ENCODE measurements at regions not wholly inside any gene's neighbourhood (a gene's known extent, or its start where the extent isn't known, plus 50 kb on each side); places are given as distances from the start of the nearest gene placed in this dataset.

GRCh38 chr10:78188446-78188845, 154.8 kb downstream of the RPS24 start:
- DNase-seq, result no peak

- no peak for DNase-seq
These were observed 156.6 kb downstream of the RPS24 start for GRCh38 chr10:78190051-78190825.

- DNase-seq, result no peak
These were observed 157.6 kb downstream of the RPS24 start for GRCh38 chr10:78191301-78191700.

- DNase-seq, result no peak
These were observed 159.5 kb downstream of the RPS24 start for GRCh38 chr10:78193189-78193588.

- DNase-seq, result no peak
These were observed 160.4 kb downstream of the RPS24 start for GRCh38 chr10:78194050-78194449.

DNA sequence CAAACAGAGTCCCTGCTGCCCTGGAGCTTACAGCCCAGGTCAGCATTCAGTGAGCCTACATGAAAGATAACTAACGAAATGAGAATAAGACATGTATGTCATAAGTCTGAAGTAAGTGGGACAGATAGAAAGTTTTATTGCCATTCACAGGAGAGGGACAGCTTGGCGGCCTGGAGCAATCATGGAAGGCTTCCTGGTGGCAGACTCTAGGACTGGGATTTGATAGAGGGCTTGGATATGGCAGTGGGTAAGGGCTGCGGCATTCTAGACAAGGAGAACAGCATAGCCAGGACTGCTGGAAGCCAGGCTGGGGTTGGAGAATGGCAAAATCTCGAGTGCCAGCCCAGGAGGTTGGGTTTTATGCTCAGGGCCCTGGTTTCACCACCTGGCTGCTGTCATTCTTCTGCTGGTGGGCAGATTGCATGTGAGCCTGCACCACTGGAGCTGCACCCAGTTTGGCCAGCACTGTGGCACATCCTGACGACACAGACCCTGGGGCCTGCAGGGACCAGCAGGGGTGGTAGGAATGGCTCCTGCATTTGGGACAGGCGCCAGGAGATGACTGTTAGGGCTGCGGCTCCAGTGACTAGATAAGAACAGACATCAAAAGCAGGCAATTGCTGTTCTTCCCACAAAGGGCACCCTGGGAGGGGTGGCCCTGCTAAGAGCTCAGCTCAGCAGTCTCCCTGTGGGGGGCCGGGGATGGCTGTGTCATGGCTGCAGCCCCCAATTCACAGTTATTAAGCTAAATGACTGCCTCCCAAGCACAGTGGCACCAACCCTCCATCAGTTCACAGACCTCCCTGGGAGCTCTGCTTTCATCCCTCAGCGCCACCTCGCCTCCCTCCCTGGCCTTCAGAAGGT, 161.1 kb downstream of the RPS24 start:
- no peak for DNase-seq

GRCh38 chr10:78196396-78196795, 162.7 kb downstream of the RPS24 start:
- no peak for DNase-seq

- DNase-seq, result no peak
These were observed 163.3 kb downstream of the RPS24 start for GRCh38 chr10:78196964-78197363.

GRCh38 chr10:78197628-78198272, 164.1 kb downstream of the RPS24 start:
- DNase-seq, result no peak

GRCh38 chr10:78199005-78199725, 165.5 kb downstream of the RPS24 start:
- DNase-seq, result no peak

GRCh38 chr10:78199759-78200158, 166.1 kb downstream of the RPS24 start:
- no peak for DNase-seq

DNA sequence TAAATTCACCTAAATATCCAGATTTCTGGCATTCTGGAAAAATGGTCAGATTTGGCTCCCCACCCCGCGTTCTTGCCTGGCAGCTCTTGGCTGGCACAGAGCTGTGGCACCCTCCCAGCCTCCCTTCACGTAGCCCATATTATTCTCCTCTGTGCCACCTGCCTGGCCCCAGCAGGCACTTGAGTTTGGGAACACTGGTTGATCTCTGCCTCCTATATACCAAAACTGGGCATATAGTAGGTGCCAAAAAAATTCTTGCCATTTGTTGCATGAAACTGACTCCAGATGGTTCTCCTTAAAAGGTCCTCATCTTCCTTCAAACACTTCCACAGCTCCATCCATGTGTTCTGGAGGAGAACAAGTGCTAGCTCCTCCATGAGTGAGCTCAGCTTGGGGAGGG, 167.0 kb downstream of the RPS24 start:
- no peak for DNase-seq

DNA sequence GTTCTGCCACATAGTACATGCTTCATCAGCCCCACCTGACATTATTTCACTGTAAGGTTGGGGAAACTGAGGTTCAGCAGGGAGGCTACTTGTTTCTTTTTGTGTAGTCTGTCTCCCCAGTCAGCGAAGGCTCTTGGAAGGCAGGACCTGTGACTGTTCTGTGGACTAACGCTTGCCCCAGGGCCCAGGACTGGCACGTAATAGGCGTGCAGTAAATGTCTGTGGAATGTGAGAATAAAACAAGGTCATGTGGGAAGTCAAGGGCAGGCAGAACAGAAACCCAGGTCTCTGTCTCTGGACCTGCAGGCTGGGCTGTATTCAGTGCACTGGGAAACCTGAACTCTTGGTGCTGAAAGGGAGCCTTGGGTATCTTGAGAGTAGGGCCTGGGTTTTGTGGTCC, 168.7 kb downstream of the RPS24 start:
- no peak for DNase-seq

GRCh38 chr10:78203915-78204818, 170.5 kb downstream of the RPS24 start:
- DNase-seq, result no peak

DNA sequence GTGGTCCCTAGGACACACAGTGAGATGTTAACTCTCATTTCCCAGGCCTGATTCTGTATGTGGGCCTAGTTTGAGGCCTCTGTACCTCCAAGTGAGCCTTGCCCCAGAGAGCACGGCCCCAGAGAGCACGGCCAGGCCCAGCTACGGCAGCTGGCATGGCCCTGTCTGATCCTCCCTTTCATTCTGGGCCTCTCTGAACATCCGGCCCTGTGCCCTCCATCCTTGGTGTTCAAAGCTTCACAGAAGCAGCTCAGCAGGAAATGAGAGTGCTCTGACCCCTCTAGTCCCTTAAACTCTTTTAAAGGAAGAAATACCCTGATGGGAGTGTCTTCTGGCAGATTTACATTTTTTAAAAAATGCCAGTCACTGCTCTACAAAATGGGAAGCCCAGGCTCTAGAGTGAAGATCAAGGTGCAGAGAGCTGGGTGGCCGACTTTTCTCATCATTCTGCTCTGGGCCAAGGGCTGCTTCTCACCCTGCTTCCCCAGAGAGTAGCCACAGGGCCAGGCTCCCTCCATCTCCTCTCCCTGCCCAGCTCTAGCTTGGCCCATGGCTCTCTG, 171.9 kb downstream of the RPS24 start:
- no peak for DNase-seq

DNA sequence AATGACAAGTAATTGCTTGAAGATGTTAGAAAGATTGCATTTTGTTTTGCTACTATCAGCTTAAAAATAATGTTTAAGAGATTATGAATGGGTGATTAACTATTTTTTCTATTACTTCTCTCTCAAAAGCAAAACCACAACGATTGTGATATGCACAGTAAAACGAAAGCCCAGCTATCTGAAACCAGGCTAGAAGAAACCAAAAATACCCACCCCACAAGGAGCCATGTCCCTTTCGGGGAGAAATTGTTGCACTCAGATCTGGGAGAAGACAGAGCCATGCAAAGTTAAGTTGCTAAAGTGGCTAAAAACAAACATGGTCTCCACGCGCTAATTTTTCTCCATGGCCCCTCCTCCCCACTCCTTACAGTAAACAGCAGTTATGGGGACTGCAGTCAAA, 173.6 kb downstream of the RPS24 start:
- DNase-seq, result no peak

- no peak for DNase-seq
These were observed 174.1 kb downstream of the RPS24 start for GRCh38 chr10:78207776-78208175.

DNA sequence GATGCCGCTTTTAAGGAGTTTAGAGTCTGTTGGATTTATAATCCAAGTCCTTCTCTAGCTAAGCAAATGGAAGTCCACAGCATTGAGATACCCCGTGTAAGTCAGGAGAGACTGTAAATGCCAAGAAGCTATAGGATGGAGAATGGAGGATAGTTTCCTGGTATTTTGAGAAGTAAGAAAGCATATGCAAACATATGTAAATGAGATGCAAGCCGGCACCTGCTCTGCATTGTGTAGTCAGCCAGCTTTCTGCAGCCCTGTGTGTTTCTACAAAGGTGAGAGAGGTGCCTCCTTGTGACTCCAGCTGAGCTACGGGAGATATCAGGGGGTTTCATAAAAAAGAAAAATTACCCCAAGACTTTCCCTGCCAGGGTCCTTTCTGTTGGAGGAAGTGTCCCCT, 176.3 kb downstream of the RPS24 start:
- no peak for DNase-seq

- no peak for DNase-seq
These were observed 176.9 kb downstream of the RPS24 start for GRCh38 chr10:78210548-78210947.

DNA sequence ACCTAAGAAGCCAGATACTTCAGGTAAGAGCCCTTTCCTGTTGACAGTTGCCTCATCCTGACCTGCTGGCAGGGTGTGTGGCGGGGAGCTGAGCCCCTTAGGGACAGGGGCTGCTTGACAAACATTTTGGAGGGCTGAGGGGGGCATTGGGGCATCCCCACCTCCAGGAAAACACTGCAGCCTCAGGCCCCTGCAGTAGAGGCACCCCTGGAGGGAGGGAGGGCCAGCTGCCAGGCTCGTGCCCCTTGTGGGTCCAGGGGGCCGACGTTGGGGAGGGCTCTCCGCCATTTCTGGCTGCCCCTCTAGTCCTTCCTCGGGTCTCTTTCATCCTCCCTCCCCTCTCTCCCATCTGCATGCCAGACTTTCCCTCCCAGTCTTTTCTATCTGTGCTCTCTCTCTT, 177.3 kb downstream of the RPS24 start:
- no peak for DNase-seq

- DNase-seq, result peak; percentile 35
These were observed 177.9 kb downstream of the RPS24 start for GRCh38 chr10:78211561-78212051.

All from NCI-H774 (cell line).